KMS-11 (cell line): ENCODE measurements at regions not wholly inside any gene's neighbourhood (a gene's known extent, or its start where the extent isn't known, plus 50 kb on each side); places are given as distances from the start of the nearest gene placed in this dataset.

ENCODE experiments used
- H2AFZ ChIP-seq: fragments of 200-600 bp; sonication (generic); 2 replicates; pipeline ENCODE4 v1.6.1; 2016; ENCODE audit warnings: antibody characterized with exemption, mixed run types, low read depth
- H3K27ac ChIP-seq: fragments of 200-600 bp; sonication (generic); 2 replicates; pipeline ENCODE4 v1.6.1; 2016; ENCODE audit warnings: mild to moderate bottlenecking, mixed run types
- H3K27me3 ChIP-seq: fragments of 200-600 bp; sonication (generic); 2 replicates; pipeline ENCODE4 v1.6.1; 2017; ENCODE audit warnings: mild to moderate bottlenecking, low read depth, mixed run types, moderate library complexity; ENCODE audit not compliant: insufficient read depth
- H3K36me3 ChIP-seq: fragments of 200-600 bp; sonication (generic); 2 replicates; pipeline ENCODE4 v1.6.1; 2017; ENCODE audit warnings: mild to moderate bottlenecking, mixed run types; ENCODE audit not compliant: insufficient read depth
- H3K4me1 ChIP-seq: fragments of 200-600 bp; sonication (generic); 2 replicates; pipeline ENCODE4 v1.6.1; 2016; ENCODE audit warnings: mild to moderate bottlenecking, low read depth, mixed run types; ENCODE audit not compliant: poor library complexity, severe bottlenecking
- H3K4me2 ChIP-seq: fragments of 200-600 bp; sonication (generic); 2 replicates; pipeline ENCODE4 v1.7.0; 2016; ENCODE audit warnings: mild to moderate bottlenecking, mixed run types
- H3K4me3 ChIP-seq: fragments of 200-600 bp; sonication (generic); IDR thresholded peaks from 2 replicates; pipeline ENCODE4 v1.6.1; 2017; ENCODE audit warnings: low read depth, low read length, mixed read lengths; ENCODE audit not compliant: insufficient read depth
- H3K79me2 ChIP-seq: fragments of 200-600 bp; sonication (generic); 2 replicates; pipeline ENCODE4 v1.6.1; 2016; ENCODE audit warnings: low read depth, mixed run types; ENCODE audit not compliant: insufficient read depth
- H3K9ac ChIP-seq: fragments of 200-600 bp; sonication (generic); 2 replicates; pipeline ENCODE4 v1.6.1; 2016; ENCODE audit warnings: mild to moderate bottlenecking, mixed run types
- H4K20me1 ChIP-seq: fragments of 200-600 bp; sonication (generic); 2 replicates; pipeline ENCODE4 v1.6.1; 2016; ENCODE audit warnings: mild to moderate bottlenecking, mixed run types; ENCODE audit not compliant: insufficient read depth
- TF ChIP-seq, protein P1 (sequence below): fragments of 200-600 bp; sonication (generic); conservative IDR thresholded peaks from 2 replicates; pipeline ENCODE4 v1.6.1; 2017; ENCODE audit warnings: low read depth, mild to moderate bottlenecking, antibody characterized with exemption, low read length, moderate library complexity, mixed read lengths

DNA sequence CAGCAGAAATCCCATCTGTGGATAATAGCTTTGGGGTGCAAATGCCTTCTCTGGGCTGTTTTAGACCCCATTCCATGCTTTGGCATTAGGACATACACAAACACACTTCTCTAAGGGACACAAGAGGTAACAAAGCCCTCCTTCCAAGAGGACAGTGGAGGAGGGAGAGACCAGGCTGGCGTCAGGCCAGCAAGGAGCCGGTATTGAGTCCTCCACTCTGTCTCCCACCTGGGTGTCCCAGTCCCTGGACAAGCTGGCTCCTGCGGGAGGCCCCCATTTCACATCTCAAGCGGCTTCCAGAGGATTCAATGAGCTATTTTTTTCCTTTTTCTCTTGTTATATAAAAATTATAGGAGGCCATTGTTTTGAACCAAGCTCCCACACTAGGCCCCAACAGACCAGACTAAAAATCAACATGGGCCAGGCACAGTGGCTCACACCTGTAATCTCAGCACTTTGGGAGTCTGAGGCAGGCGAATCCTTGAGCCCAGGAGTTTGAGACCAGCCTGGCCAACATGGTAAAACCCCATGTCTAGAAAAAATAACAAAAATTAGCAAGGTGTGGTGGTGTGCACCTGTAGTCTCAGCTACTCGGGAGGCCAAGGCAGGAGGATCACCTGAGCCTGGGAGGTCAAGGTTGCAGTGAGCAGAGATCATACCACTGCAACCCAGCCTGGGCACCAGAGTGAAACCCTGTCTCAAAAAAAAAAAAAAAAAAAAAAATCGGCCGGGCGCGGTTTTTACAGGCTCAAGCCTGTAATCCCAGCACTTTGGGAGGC lies 142.9 kb downstream of the TOMM20 start:
- no peak overlapping the region for H2AFZ ChIP-seq
- no peaks in the 10 kb centered on the region for H3K79me2 ChIP-seq
- H3K27me3 ChIP-seq, result no peaks in the 10 kb centered on the region
- no peaks in the 10 kb centered on the region for H3K36me3 ChIP-seq
- H3K27ac ChIP-seq, result no peak overlapping the region
- H3K4me1 ChIP-seq, result no peaks in the 10 kb centered on the region
- no peak overlapping the region for H3K9ac ChIP-seq
- no peaks in the 10 kb centered on the region for H4K20me1 ChIP-seq
- TF ChIP-seq, protein P1, sequence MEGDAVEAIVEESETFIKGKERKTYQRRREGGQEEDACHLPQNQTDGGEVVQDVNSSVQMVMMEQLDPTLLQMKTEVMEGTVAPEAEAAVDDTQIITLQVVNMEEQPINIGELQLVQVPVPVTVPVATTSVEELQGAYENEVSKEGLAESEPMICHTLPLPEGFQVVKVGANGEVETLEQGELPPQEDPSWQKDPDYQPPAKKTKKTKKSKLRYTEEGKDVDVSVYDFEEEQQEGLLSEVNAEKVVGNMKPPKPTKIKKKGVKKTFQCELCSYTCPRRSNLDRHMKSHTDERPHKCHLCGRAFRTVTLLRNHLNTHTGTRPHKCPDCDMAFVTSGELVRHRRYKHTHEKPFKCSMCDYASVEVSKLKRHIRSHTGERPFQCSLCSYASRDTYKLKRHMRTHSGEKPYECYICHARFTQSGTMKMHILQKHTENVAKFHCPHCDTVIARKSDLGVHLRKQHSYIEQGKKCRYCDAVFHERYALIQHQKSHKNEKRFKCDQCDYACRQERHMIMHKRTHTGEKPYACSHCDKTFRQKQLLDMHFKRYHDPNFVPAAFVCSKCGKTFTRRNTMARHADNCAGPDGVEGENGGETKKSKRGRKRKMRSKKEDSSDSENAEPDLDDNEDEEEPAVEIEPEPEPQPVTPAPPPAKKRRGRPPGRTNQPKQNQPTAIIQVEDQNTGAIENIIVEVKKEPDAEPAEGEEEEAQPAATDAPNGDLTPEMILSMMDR, result no peak
- H3K4me3 ChIP-seq, result no peak overlapping the region
- H3K4me2 ChIP-seq, result no peak overlapping the region

DNA sequence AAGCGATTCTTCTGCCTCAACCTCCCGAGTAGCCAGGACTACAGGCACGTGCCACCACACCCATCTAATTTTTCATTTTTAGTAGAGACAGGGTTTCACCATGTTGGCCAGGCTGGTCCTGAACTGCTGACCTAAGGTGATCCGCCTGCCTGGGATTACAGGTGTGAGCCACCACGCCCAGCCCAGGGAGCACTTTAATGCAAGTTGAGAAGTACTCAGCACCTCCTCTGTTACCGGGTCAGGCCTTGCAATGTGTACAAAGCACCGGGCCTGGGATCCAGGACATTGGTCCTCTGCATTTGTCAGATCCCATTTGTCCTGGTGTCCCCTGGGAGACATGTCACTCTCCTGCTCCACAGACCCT lies 143.6 kb downstream of the TOMM20 start:
- TF ChIP-seq, protein P1, result no peak
- H3K79me2 ChIP-seq, result no peaks in the 10 kb centered on the region
- H3K4me2 ChIP-seq, result no peak overlapping the region
- no peaks in the 10 kb centered on the region for H3K36me3 ChIP-seq
- no peak overlapping the region for H3K27ac ChIP-seq
- H2AFZ ChIP-seq, result no peak overlapping the region
- H3K4me1 ChIP-seq, result no peaks in the 10 kb centered on the region
- H4K20me1 ChIP-seq, result no peaks in the 10 kb centered on the region
- H3K27me3 ChIP-seq, result no peaks in the 10 kb centered on the region
- no peak overlapping the region for H3K9ac ChIP-seq
- H3K4me3 ChIP-seq, result no peak overlapping the region

DNA sequence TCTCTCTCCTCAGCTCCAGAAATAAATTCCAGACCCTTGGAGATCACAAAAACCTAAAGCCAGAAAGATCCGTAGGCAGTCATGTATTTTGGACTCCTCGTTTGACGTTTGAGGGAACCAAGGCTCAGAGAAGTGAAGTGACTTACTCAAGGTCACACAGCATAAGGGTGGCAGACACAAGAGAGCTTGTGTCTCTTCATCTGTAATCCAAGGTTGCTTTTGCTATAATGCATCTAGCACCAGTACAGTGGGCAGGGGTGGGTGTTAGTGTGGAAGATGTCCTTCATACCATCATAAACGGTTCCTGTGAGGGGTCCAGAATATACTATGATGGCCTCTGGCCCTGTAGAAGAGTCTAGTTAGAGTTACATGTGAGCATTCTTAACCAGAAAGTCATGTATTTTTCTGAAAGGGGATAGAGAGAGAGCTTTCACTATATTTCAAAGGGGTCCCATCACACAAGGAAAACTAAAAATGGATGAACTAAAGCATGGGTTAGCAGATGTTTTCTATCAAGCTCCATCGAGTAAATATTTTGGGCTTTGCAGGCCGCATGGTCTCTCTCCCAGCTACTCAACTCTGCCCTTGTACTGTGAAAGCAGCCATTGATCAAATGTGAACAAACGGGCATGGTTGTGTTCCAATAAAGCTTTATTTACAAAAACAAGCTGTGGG lies 144.9 kb downstream of the TOMM20 start:
- Histone ChIP-seq H3K27me3 (no peaks in the 10 kb centered on the region), H3K4me2 (no peak overlapping the region), H3K4me1 (peaks cover 6% of the 10 kb centered on the region), H2AFZ (no peak overlapping the region), H3K9ac (no peak overlapping the region), H4K20me1 (no peaks in the 10 kb centered on the region), H3K79me2 (no peaks in the 10 kb centered on the region), H3K36me3 (no peaks in the 10 kb centered on the region), H3K27ac (no peak overlapping the region), H3K4me3 (no peak overlapping the region)
- TF ChIP-seq, protein P1, result no peak

DNA sequence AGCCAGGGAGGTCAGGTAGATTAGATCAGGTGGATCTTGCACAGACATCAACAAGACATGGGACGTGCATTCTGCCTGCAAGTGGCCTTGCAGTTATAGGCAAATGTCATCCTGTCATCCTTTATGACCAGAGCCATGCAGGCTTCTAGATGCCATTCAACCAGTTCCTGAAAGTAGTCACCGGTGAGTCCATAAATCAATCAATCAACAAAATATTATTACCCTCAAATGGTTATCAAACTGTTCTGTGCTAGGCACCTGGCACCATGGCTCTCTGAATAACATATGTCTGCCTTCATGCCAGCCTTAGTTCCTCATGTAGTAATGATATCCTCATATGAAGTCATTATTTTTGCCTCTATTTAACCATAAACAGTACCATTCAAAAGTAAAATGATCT lies 146.9 kb downstream of the TOMM20 start:
- Histone ChIP-seq H3K4me1 (peaks cover 6% of the 10 kb centered on the region), H3K27ac (no peak overlapping the region), H3K4me2 (no peak overlapping the region)

More for the DNA sequence above, 146.9 kb downstream of the TOMM20 start:
- H3K4me3 ChIP-seq, result no peak overlapping the region
- no peaks in the 10 kb centered on the region for H3K79me2 ChIP-seq
- no peaks in the 10 kb centered on the region for H3K27me3 ChIP-seq
- TF ChIP-seq, protein P1, result no peak
- no peak overlapping the region for H2AFZ ChIP-seq
- no peaks in the 10 kb centered on the region for H4K20me1 ChIP-seq
- H3K36me3 ChIP-seq, result no peaks in the 10 kb centered on the region
- no peak overlapping the region for H3K9ac ChIP-seq
